Mesenchymal stem cell (in vitro differentiated cells and primary cell): ENCODE measurements at regions not wholly inside any gene's neighbourhood (a gene's known extent, or its start where the extent isn't known, plus 50 kb on each side); places are given as distances from the start of the nearest gene placed in this dataset.

Experiments used
- DNase-seq: peaks from one replicate; pipeline ENCODE4 v3.0.0-alpha.2; 2013
- H2AFZ ChIP-seq: one replicate; pipeline ENCODE4 v1.6.1; 2013; ENCODE audit warnings: low read depth, mild to moderate bottlenecking, control low read depth, inconsistent platforms, low read length, moderate library complexity
- H2AK5ac ChIP-seq: 2 replicates; pipeline ENCODE4 v1.6.1; 2013; ENCODE audit warnings: low read length, moderate library complexity, mild to moderate bottlenecking, inconsistent platforms; ENCODE audit not compliant: severe bottlenecking
- H2BK120ac ChIP-seq: one replicate; pipeline ENCODE4 v1.6.1; 2013; ENCODE audit warnings: low read depth, mild to moderate bottlenecking, inconsistent platforms, low read length, moderate library complexity
- H2BK12ac ChIP-seq, 2 experiments: one replicate each; pipeline ENCODE4 v1.6.1; 2013; ENCODE audit warnings: inconsistent platforms in 2 of 2, low read length in 2 of 2, mild to moderate bottlenecking in 2 of 2, moderate library complexity in 2 of 2, control low read depth in 1 of 2
- H2BK15ac ChIP-seq: one replicate; pipeline ENCODE4 v1.6.1; 2013; ENCODE audit warnings: mild to moderate bottlenecking, low read depth, inconsistent platforms; ENCODE audit not compliant: poor library complexity, severe bottlenecking
- H2BK5ac ChIP-seq: 2 replicates; pipeline ENCODE4 v1.6.1; 2013; ENCODE audit warnings: low read depth, mild to moderate bottlenecking, low read length, control low read depth, inconsistent platforms; ENCODE audit not compliant: poor library complexity, severe bottlenecking
- H3K14ac ChIP-seq, 2 experiments: one replicate each; pipeline ENCODE4 v1.6.1; 2013; ENCODE audit warnings: inconsistent platforms in 2 of 2, low read length in 2 of 2, control low read depth in 1 of 2, mild to moderate bottlenecking in 1 of 2, moderate library complexity in 1 of 2
- H3K18ac ChIP-seq, 2 experiments: one replicate each; pipeline ENCODE4 v1.6.1; 2013; ENCODE audit warnings: inconsistent platforms in 2 of 2, low read length in 2 of 2, control low read depth in 1 of 2, low read depth in 1 of 2, mild to moderate bottlenecking in 1 of 2
- H3K23ac ChIP-seq, 2 experiments: one replicate each; pipeline ENCODE4 v1.6.1; 2013; ENCODE audit warnings: inconsistent platforms in 2 of 2, low read length in 2 of 2, mild to moderate bottlenecking in 2 of 2, moderate library complexity in 2 of 2, control low read depth in 1 of 2
- H3K27ac ChIP-seq: 2 replicates; pipeline ENCODE4 v1.5.1; 2013; ENCODE audit warnings: mild to moderate bottlenecking, moderate library complexity, low read length, control low read depth, inconsistent platforms; ENCODE audit not compliant: poor library complexity, severe bottlenecking
- H3K27me3 ChIP-seq, 2 experiments: 2 replicates each; pipeline versions ENCODE4 v1.6.1 to v1.7.0; 2013; ENCODE audit warnings: low read length in 2 of 2, mild to moderate bottlenecking in 2 of 2, moderate library complexity in 2 of 2, control low read depth in 1 of 2, inconsistent platforms in 1 of 2; ENCODE audit not compliant: control insufficient read depth in 1 of 2, insufficient read depth in 1 of 2
- H3K36me3 ChIP-seq, 2 experiments: 2 replicates each; pipeline versions ENCODE4 v1.6.1 to v1.7.0; 2013; ENCODE audit warnings: low read length in 2 of 2, control low read depth in 1 of 2, inconsistent platforms in 1 of 2, low read depth in 1 of 2, mild to moderate bottlenecking in 1 of 2; ENCODE audit not compliant: insufficient read depth in 2 of 2, control insufficient read depth in 1 of 2
- H3K4ac ChIP-seq, 2 experiments: one replicate each; pipeline ENCODE4 v1.6.1; 2013; ENCODE audit warnings: inconsistent platforms in 2 of 2, low read length in 2 of 2, mild to moderate bottlenecking in 2 of 2, moderate library complexity in 2 of 2, control low read depth in 1 of 2, low read depth in 1 of 2
- H3K4me1 ChIP-seq: 2 replicates; pipeline ENCODE4 v1.6.1; 2013; ENCODE audit warnings: low read depth, low read length, control low read depth; ENCODE audit not compliant: control insufficient read depth, insufficient read depth
- H3K4me2 ChIP-seq: 2 replicates; pipeline ENCODE4 v1.6.1; 2013; ENCODE audit warnings: low read length, mild to moderate bottlenecking, inconsistent platforms; ENCODE audit not compliant: poor library complexity, severe bottlenecking
- H3K4me3 ChIP-seq, 2 experiments: 2 replicates each; pipeline versions ENCODE4 v1.5.1 to v1.7.0; 2013; ENCODE audit warnings: low read length in 2 of 2, mild to moderate bottlenecking in 2 of 2, control low read depth in 1 of 2, low read depth in 1 of 2; ENCODE audit not compliant: insufficient read depth in 1 of 2
- H3K79me1 ChIP-seq: replicated peaks from 2 replicates; pipeline ENCODE4 v1.6.1; 2013; ENCODE audit warnings: mild to moderate bottlenecking, control low read depth, low read length, inconsistent platforms; ENCODE audit not compliant: poor library complexity, severe bottlenecking
- H3K9ac ChIP-seq: 2 replicates; pipeline ENCODE4 v1.7.0; 2013; ENCODE audit warnings: mild to moderate bottlenecking, low read length, moderate library complexity
- H3K9me3 ChIP-seq: 2 replicates; pipeline ENCODE4 v1.7.0; 2013; ENCODE audit warnings: mild to moderate bottlenecking, low read length; ENCODE audit not compliant: control insufficient read depth
- H4K8ac ChIP-seq: one replicate; pipeline ENCODE4 v1.6.1; 2013; ENCODE audit warnings: inconsistent platforms, mild to moderate bottlenecking, low read length, moderate library complexity
- H4K91ac ChIP-seq: one replicate; pipeline ENCODE4 v1.6.1; 2013; ENCODE audit warnings: mild to moderate bottlenecking, low read length, inconsistent platforms
- WGBS: methylation state at CpG from one replicate; pipeline ENCODE4 v1.1.7; 2013; ENCODE audit warnings: mixed read lengths; 5-methylcytosine and 5-hydroxymethylcytosine counted together

- Histone ChIP-seq H3K4me2 (no peak overlapping the region), H2AK5ac (no peak overlapping the region), H3K14ac (no peak overlapping the region), H3K4me1 (peaks cover 3% of the 10 kb centered on the region), H3K36me3 (no peaks in the 10 kb centered on the region), H2BK5ac (no peak overlapping the region), H3K4ac (no peak overlapping the region), H3K27me3 (no peaks in the 10 kb centered on the region), H2AFZ (no peak overlapping the region), H3K9me3 (no peaks in the 10 kb centered on the region), H3K27ac (no peak overlapping the region), H2BK12ac (no peak overlapping the region), H3K79me1 (no peaks in the 10 kb centered on the region), H2BK120ac (no peak overlapping the region), H4K91ac (no peak overlapping the region), H3K18ac (no peak overlapping the region), H3K23ac (no peak overlapping the region), H3K4me3 (no peak overlapping the region), H3K9ac (no peak overlapping the region), H2BK15ac (no peak overlapping the region), H4K8ac (no peak overlapping the region)
- DNase-seq: no peak
- 56% methylated on average over 2 of the region's 2 CpGs for WGBS
Measured at GRCh38 chrX:20693078-20693477, 426.4 kb upstream of the RPS6KA3 start.

- Histone ChIP-seq H2BK15ac (no peak overlapping the region), H3K27me3 (no peaks in the 10 kb centered on the region), H3K4me2 (no peak overlapping the region), H3K14ac (no peak overlapping the region), H2AK5ac (no peak overlapping the region), H3K4me1 (no peaks in the 10 kb centered on the region), H3K27ac (no peak overlapping the region), H3K18ac (no peak overlapping the region), H3K36me3 (no peaks in the 10 kb centered on the region), H3K4me3 (no peak overlapping the region), H4K8ac (no peak overlapping the region), H4K91ac (no peak overlapping the region), H2BK12ac (no peak overlapping the region), H2AFZ (no peak overlapping the region), H3K23ac (no peak overlapping the region), H2BK5ac (no peak overlapping the region), H3K9ac (no peak overlapping the region), H3K9me3 (no peaks in the 10 kb centered on the region), H2BK120ac (no peak overlapping the region), H3K79me1 (no peaks in the 10 kb centered on the region), H3K4ac (no peak overlapping the region)
- 100% methylated on average over 4 of the region's 7 CpGs for whole genome bisulfite sequencing
- no peak for DNase-seq
Measured at GRCh38 chrX:20686256-20686655, 419.5 kb upstream of the RPS6KA3 start.

- H4K8ac ChIP-seq: no peak overlapping the region
- no peaks in the 10 kb centered on the region for H3K36me3 ChIP-seq
- no peaks in the 10 kb centered on the region for H3K27me3 ChIP-seq
- 94% methylated on average over 5 of the region's 5 CpGs for WGBS
- DNase-seq: no peak
- no peaks in the 10 kb centered on the region for H3K4me1 ChIP-seq
- H3K4ac ChIP-seq: no peak overlapping the region
- no peak overlapping the region for H3K14ac ChIP-seq
- H3K9me3 ChIP-seq: no peaks in the 10 kb centered on the region
- no peak overlapping the region for H3K18ac ChIP-seq
- H2BK15ac ChIP-seq: no peak overlapping the region
- no peaks in the 10 kb centered on the region for H3K79me1 ChIP-seq
- H3K4me3 ChIP-seq: no peak overlapping the region
- H3K4me2 ChIP-seq: no peak overlapping the region
- no peak overlapping the region for H3K23ac ChIP-seq
- H2BK12ac ChIP-seq: no peak overlapping the region
- H2AFZ ChIP-seq: no peak overlapping the region
- H3K9ac ChIP-seq: no peak overlapping the region
- no peak overlapping the region for H4K91ac ChIP-seq
- H2BK5ac ChIP-seq: no peak overlapping the region
- H2AK5ac ChIP-seq: no peak overlapping the region
- H3K27ac ChIP-seq: no peak overlapping the region
- no peak overlapping the region for H2BK120ac ChIP-seq
Measured at GRCh38 chrX:20685652-20686051, 418.9 kb upstream of the RPS6KA3 start.

GRCh38 chrX:20681683-20682082 lies 415.0 kb upstream of the RPS6KA3 start:
- no peak overlapping the region for H3K9ac ChIP-seq
- H3K4me3 ChIP-seq: no peak overlapping the region
- H2BK120ac ChIP-seq: no peak overlapping the region
- H3K9me3 ChIP-seq: no peaks in the 10 kb centered on the region
- H3K14ac ChIP-seq: no peak overlapping the region
- no peak overlapping the region for H3K4ac ChIP-seq
- H3K36me3 ChIP-seq: no peaks in the 10 kb centered on the region
- no peak overlapping the region for H2BK12ac ChIP-seq
- no peak overlapping the region for H2AFZ ChIP-seq
- H2BK15ac ChIP-seq: no peak overlapping the region
- H3K4me1 ChIP-seq: no peaks in the 10 kb centered on the region
- no peak for DNase-seq
- no peak overlapping the region for H2BK5ac ChIP-seq
- H3K23ac ChIP-seq: no peak overlapping the region
- no peak overlapping the region for H3K18ac ChIP-seq
- WGBS: no CpG with 5 or more reads among the region's 1 CpG
- no peak overlapping the region for H4K8ac ChIP-seq
- no peak overlapping the region for H3K27ac ChIP-seq
- no peaks in the 10 kb centered on the region for H3K27me3 ChIP-seq
- no peak overlapping the region for H3K4me2 ChIP-seq
- no peaks in the 10 kb centered on the region for H3K79me1 ChIP-seq
- H2AK5ac ChIP-seq: no peak overlapping the region
- no peak overlapping the region for H4K91ac ChIP-seq
